GM18909 (cell line): ENCODE measurements at regions not wholly inside any gene's neighbourhood (a gene's known extent, or its start where the extent isn't known, plus 50 kb on each side); places are given as distances from the start of the nearest gene placed in this dataset.
"Not testable (repeated sequence)": the region's sequence is repeated elsewhere in the genome, so short reads cannot be mapped to it uniquely, and the experiment has no call there.

Experiments
- ATAC-seq: cut with Tn5 transposase; IDR thresholded peaks from one replicate; pipeline ENCODE4 v1.9.1; 2021; ENCODE audit warnings: mild to moderate bottlenecking; ENCODE audit not compliant: unreplicated experiment, poor library complexity

DNA sequence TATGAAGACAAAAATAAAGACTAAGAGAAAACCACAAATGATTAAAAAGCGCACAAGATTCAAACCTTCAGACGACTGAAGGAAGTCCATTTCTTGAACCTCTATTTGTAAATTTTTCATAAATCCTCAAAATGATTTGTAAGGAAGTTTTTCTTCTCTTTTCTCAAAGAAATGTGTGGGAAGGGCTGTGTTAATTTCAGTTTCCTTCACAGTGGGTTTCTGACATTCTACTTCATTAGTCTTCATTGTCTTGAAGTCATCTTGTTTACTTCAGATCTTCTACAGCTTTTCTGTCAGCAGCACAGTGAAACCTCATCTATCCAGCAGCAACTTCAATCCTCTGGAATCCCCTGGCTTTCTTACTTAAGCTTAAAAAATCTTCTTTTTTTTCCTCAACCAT, 87.6 kb upstream of the MYLIP start:
- no peak for ATAC-seq

DNA sequence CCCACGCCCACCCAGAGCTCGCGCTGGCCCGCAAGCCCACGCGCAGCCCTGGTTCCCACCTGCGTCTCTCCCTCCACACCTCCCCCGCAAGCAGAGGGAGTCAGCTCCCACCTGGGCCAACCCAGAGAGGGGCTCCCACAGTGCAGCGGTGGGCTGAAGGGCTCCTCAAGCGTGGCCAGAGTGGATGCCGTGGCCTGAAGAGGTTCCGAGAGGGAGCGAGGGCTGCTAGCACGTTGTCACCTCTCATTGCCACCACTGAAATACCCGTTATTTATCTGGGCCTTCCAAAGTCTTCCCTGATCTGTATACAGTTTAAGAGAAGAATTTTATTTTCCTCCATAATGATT, 88.3 kb upstream of the MYLIP start:
- no peak for ATAC-seq

DNA sequence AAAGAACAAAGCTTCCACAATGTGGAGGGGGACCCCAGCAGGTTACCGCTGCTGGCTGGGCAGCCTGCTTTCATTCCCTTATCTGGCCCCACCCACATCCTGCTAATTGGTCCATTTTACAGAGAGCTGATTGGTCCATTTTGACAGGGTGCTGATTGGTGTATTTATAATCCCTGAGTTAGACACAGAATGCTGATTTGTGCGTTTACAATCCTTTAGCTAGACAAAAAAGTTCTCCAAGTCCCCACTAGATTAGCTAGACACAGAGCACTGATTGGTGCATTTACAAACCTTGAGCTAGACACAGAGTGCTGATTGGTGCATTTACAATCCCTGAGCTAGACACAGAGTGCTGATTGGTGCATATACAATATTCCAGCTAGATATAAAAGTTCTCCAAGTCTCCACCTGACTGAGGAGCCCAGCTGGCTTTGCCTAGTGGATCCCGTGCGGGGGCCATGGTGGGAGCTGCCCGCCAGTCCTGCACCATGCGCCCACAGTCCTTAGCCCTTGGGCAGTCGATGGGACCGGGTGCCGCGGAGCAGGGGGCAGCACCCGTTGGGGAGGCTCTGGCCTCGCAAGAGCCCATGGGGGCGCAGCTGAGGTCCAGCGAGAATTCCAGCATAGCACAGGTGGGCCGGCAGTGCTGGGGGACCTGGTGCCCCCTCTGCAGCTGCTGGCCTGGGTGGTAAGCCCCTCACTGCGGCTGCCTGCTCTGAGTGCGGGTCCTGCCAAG, 88.8 kb upstream of the MYLIP start:
- ATAC-seq, result not testable (repeated sequence)

- ATAC-seq, result no peak
Observed at GRCh38 chr6:16038938-16039337, 89.9 kb upstream of the MYLIP start.

- no peak for ATAC-seq
Observed at GRCh38 chr6:16035488-16036080, 93.3 kb upstream of the MYLIP start.

DNA sequence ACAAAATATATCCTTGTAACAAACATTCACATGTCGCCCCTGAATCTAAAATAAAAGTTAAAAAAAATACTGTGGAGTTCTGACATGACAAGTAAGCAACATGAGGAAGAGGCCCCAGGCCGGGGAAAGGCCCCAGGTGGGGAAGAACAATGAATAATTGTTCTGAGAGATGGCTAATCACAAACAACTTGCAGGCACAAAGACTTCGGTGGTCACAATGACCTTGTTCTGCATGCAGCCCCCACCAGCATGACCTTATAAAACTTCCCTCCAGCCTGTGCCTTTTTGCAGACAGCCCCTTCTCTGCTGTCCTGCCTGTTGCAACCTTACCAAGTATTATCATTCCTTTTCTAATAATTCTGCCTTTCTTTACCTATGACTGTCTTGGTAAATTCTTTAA, 95.7 kb upstream of the MYLIP start:
- ATAC-seq, result no peak

- ATAC-seq, result no peak
Observed at GRCh38 chr6:16031278-16031981, 97.5 kb upstream of the MYLIP start.

DNA sequence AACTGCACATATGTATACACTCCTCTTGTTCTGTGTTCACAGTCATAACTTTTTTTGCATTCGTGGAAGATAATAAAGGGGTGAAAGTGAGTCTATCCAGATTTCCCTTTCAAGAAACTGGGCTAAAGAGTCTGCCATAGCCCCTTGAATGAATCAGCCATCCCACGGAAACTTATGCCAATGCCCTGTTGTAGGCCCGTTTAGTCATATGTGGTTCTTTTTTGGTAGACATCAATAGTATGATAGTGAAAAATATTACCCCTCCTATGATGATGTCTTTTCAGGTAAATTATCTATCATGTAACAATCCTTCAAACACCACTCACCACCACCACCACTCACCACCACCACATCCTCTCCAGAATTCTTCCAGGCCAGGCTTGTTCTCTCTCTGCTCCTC, 99.9 kb upstream of the MYLIP start:
- ATAC-seq, result no peak

DNA sequence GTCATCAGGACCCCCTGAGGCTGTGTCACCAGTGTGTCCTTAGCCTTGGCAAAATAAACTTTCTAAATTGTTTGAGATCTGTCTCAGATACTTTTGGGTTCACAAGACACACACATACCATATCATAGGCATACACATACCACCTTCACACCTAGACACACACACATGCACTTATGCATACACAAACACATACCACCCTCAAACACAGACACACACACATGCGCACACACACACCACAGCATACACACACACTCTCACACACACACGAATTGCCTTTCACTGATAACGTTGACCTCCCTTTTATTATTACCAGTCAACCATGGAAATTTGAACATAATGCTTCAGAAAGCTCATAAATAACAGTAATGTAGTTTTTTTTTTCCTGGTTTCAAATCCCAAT, 108.6 kb upstream of the MYLIP start:
- no peak for ATAC-seq

- no peak for ATAC-seq
Observed at GRCh38 chr6:16019462-16019861, 109.4 kb upstream of the MYLIP start.

GRCh38 chr6:16018626-16019025, 110.3 kb upstream of the MYLIP start:
- no peak for ATAC-seq

GRCh38 chr6:16014325-16014724, 114.6 kb upstream of the MYLIP start:
- not testable (repeated sequence) for ATAC-seq

DNA sequence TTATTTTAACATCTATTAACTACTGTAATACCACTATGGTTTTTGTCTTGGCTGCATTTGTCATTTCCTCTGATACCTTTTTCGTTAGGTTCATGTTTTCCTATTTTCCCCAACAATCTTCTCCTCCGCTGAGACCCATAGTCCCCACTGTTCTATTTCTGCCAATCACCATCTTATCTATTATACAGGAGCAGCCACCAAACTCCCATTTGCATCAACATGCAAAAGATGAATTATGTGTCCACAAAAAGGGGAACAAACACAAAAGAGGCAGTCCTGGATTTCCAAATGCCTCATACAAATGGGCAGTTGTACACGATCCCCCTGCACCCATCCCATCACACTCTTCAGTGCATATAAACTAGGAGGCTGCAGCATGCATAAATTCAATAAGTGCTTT, 121.7 kb upstream of the MYLIP start:
- no peak for ATAC-seq

DNA sequence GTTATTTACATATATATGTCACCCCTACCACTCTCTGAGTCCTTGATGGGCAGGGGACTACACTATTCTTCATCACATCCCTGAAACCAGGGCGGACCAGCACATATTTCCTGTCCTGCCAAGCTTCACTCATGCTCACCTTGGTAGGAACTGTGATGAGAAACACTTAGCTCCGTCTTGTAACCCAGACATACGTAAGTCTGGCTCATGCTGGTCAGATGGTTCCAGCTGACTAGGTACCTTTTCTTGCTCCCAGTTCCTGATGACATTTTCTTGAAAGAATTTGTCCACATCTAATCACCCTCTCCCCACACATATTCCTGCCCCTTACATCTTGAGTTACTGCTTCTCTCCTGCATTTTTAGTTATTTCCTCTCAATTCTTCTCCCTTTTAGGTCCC, 122.2 kb upstream of the MYLIP start:
- ATAC-seq, result no peak

DNA sequence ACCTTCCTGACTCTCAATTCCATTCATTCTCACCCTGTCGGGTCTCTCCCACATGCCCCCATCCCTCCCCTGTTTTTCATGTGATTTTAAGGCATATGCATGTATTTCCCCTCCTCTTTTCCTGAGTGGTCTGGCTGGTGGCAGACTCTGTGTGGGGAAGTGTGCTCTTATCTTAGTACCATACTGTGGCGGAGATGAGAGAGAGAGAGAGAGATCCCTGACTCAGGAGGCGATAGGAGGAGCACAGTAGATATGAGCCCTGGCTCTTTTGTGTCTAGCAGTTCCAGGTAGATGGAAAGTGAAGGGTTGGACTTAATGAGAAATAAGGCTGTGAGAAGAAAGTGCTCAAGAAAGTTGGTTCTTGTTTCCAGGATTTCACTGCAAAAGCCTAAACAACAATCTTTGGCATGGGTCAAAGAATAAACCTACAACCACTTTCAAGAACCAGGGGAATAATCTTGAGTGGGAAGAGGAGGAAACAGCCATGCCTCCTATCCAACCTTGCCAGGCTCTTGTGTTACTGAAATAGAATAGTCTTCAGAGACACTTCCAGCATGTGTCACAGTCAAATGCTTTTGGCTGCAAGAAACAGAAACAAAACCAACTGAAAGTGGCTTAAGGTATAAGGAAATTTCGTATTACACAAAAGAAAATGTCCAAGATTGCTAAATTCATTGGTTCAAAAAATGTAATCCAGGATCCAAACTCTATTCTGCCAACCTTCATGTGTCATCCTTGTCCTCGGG, 123.8 kb upstream of the MYLIP start:
- no peak for ATAC-seq

GRCh38 chr6:16003197-16003491, 125.7 kb upstream of the MYLIP start:
- no peak for ATAC-seq

DNA sequence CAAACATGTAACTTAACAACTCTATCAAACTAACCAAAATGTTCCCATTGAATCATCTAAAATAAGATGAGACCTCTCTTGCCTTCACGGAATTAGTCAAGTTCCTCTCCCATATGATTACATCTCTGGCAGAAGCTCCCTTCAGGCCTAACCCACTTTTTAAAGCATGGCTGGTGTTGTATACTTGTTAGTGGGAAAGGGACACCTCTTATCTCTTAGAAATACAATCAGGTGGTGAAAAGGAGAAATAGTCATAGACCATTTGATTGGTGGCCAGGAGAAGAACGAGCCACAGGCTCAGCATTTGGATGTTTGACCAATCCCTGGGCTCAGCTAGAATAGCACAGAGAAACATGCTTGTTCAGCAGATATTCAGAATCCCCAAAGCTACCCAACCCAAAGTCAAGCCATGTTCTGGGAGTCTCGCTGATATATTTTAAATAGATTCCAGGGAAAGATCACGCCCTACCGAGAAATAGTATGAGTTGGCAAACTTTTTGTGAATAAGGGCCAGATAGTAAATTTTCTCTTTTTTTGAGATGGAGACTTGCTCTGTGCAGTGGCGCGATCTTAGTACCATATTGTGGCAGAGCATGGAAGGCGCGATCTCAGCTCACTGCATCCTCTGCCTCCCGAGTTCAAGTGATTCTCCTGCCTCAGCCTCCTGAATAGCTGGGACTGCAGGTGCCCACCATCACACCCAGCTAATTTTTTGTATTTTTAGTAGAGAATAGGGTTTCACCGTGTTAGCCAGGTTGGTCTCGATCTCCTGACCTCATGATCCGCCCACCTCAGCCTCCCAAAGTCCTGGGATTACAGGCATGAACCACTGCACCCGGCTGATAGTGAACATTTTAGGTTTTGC, 126.3 kb upstream of the MYLIP start:
- ATAC-seq, result no peak

- ATAC-seq, result no peak
Observed at GRCh38 chr6:16001158-16001557, 127.7 kb upstream of the MYLIP start.

DNA sequence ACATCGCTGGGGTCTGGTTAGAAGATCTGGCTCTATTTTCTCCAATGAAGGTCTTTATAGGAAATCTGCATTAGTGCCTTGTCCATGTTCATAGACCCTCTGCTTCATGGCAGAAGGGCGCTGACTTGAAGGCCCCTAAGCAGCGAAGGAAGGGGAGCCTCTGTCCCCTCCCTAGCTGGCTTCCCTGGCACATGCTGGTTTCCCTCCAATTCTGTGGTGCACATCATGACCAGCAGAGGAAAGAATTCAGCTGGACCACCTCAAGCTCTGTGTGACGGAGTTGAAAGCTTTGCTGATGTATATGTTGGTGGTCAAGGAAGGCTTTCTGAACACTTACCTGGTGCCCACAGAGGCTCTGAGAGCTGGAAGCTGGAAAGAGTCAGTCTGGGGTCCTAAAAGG, 129.7 kb upstream of the MYLIP start:
- ATAC-seq, result no peak

GRCh38 chr6:15997586-15998388, 131.1 kb upstream of the MYLIP start:
- ATAC-seq, result no peak
